GM19193 (cell line): ENCODE measurements at regions not wholly inside any gene's neighbourhood (a gene's known extent, or its start where the extent isn't known, plus 50 kb on each side); places are given as distances from the start of the nearest gene placed in this dataset.

Source experiments
- POLR2A ChIP-seq: IDR thresholded peaks from 4 replicates; pipeline ENCODE4 v1.6.1; 2011; ENCODE audit not compliant: insufficient read depth, insufficient read length; ENCODE audit errors: extremely low read depth

DNA sequence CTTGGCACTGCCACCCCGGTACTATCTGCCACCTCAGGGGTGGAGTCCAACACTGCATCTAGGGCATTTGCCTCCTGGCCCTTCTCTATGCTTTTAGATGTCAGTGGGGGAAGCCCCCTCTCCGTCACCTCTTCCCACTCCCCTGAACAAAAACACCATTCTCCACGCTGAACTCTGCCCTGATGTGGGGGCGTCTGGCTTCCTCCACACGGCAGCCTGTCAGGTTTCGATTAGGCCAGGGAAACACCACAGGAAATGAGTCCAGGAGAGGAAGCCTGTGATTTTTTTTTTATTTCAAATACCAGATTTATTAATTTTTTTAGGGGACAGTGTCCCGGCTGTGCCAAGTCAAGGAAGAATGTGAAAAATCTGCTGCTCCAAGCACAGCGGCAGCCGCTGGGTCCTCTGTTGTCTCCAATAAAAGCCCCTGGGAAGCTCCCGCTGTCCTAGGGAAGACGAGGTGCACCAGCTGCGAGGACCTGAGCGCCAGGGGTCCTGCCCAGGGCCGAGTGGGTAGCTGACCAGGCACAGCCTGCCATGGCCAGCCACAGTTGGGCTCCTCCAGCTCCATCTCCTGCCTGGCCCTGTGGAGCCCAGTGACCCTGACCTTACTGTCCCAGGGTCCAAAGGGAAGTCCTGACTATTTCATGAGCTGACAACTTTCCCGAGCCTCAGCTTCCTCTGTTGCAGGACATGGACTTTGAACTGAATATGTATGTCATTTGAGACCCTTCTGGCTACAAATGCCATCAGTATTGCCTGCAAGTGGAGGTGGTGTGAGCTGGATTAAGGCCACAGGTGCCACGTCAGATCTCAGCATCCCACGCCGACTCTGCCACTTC lies 336.7 kb downstream of the FOXL1 start:
- no peak for TF ChIP-seq POLR2A

GRCh38 chr16:86917471-86918365 lies 339.4 kb downstream of the FOXL1 start:
- TF ChIP-seq POLR2A = no peak

GRCh38 chr16:86918637-86919036 lies 340.3 kb downstream of the FOXL1 start:
- TF ChIP-seq POLR2A = no peak

- TF ChIP-seq POLR2A = no peak
Observed at GRCh38 chr16:86919078-86919477, 340.7 kb downstream of the FOXL1 start.

DNA sequence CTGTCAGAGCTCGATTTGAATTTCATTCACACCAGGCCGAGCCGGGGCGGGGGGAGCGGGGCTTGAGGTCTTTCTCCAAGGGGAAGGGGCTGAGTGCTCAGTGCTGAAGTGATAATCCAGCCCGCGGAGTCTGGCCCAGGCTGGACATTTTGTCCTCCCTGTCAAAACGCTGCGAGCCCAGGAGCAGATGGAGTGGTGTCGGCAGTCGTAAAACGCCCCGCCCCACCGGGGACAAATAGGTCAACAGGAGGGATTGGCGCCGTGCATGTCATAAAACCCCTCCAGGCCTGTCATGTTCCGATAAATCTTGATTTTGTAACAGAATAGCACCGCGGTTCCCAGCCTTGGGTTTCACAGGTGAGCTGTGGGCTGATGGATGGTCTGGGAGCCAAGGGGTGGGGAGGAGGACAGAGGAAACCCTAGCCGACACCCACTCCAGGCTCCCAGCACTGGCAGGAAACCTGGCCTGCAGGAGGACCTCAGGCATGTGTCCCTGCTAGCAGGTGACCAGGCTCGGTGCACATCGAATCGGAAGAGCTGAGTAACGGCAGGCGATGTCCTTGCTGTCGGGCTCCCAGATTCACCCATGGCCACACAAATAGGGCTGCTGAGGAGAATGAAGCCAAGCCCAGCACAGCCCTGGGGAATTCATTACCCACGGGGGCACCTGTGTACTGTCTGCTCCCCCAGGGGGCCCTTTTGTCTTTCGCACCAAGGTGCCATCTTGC lies 341.4 kb downstream of the FOXL1 start:
- TF ChIP-seq POLR2A = no peak

GRCh38 chr16:86921289-86921688 lies 342.9 kb downstream of the FOXL1 start:
- no peak for TF ChIP-seq POLR2A

- TF ChIP-seq POLR2A = no peak
Observed at GRCh38 chr16:86922311-86922710, 344.0 kb downstream of the FOXL1 start.

- TF ChIP-seq POLR2A = no peak
Observed at GRCh38 chr16:86923656-86924055, 345.3 kb downstream of the FOXL1 start.

DNA sequence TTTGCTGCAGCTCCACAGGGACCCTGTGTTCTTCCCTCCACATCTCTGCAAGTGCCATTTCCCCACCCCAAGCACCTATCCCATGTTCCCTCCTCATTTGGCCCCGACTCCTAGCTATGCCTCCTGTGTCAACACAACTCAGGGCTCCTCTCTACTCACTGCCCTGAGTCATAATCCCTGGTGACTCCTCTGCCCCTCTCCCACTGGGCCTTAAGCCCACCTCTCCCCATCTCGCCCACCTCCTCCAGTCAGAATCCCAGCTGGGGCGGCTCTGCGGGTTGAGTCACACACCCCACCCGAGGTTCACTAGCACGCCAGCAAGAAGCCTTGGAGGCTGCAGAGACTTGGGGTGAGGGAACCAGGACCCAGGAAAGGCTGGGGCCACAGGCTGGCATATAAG lies 346.2 kb downstream of the FOXL1 start:
- no peak for TF ChIP-seq POLR2A

GRCh38 chr16:86925067-86925791 lies 346.9 kb downstream of the FOXL1 start:
- no peak for TF ChIP-seq POLR2A

DNA sequence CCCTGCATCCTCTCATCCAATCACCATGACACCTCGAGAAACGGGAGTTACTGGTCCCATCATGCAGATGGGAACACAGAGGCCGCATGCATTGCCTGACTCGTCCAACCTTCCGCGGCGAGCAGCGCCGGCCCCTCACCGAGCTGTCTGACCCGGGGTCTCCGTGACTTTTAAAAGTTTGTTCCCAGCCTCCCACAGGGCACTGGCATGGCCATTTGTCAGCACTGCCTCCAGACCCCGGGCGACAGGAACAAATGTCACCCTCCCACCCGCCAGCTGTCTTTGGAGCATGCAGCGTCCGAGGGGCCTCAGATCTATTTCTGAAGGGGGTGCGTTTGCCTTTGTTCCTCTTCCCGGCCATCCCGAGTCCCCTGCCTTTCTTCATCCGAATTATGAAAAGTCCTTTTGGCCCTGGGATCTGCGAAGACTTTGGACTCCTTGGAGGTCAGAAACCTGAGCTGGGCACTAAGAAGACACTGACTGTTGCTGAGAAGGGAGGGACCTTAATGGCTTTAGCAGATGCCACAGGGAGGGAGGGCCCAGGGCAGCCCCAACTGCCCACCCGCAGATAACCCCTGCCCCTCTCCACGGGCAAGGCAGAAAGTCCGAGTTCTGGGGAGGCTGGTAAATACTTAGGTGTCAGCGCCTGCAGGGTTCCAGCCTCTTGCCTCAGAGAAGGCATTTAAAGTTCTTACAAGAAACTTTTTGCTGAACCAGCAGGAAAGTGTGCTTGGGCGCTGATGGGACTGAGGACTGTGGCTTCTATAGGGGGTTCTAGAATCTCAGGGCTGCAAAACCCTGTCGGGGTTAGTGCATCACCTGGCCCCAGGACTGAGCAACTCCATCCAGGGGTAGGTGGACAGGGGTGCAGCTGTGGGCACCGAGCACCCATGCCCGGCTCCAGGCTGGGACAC lies 348.1 kb downstream of the FOXL1 start:
- TF ChIP-seq POLR2A = no peak

- TF ChIP-seq POLR2A = no peak
Observed at GRCh38 chr16:86927699-86928098, 349.4 kb downstream of the FOXL1 start.

DNA sequence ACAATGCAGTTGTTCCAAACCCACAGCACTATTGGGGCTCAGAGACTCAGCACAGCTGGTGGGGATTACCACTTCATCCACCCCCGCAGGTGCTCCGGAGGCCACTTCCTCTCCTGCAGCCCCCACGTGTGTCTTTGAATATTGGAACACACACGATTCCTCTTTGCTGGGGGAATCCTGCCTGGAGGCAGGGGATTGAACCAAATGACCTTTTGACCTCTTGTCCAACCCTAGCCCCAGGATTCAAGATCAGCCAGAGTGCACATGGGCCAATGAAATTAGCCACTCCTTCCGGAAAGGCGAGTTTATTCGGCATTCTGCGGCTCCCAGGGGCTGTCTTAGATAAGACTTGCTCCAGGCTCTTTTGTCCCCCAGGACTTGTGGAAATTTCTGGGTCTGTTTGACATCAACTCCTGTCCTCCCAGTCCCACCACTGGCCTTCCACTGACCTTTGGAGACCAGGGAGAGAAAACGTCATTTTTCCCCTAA lies 350.2 kb downstream of the FOXL1 start:
- TF ChIP-seq POLR2A = no peak
